ENCODE measurements at regions not wholly inside any gene's neighbourhood (a gene's known extent, or its start where the extent isn't known, plus 50 kb on each side); places are given as distances from the start of the nearest gene placed in this dataset.

DNA sequence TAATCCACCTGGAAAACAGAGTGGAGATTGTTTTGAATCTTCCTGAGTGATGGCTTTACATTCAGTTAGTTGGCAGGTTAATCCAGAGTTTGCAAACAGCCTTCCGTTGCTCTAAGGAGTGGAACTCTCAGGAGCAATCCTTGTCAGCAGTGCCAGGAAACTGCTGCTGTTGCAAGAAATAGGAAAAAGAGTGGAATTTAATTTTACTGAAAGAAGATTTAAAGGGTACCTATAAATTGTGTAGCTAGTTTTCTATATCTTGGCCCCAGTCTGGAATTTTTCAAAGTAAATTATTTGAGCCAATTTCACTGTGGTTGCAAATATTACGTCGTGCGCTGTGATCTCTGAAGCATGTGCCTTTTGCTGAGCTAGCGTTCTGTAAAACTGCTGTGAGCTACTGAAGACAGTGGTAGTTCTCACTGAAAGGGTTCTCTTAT, 55.5 kb upstream of the SLC5A12 start:
- ATAC-seq (peak; percentile 83), DNase-seq (ENCODE audit: low spot score) (no peak)
- intact Hi-C loops (cut with DNase I) = no loop called here

- ATAC-seq (peak; percentile 40), DNase-seq (ENCODE audit: low spot score) (no peak)
- intact Hi-C loops (cut with DNase I) = no loop called here
These were observed 56.3 kb upstream of the SLC5A12 start for GRCh38 chr11:26778000-26778757.

GRCh38 chr11:26779074-26779865, 57.4 kb upstream of the SLC5A12 start:
- DNase-seq (ENCODE audit: low spot score) (no peak), ATAC-seq (no peak)
- intact Hi-C loops (cut with DNase I) = no loop called here

DNA sequence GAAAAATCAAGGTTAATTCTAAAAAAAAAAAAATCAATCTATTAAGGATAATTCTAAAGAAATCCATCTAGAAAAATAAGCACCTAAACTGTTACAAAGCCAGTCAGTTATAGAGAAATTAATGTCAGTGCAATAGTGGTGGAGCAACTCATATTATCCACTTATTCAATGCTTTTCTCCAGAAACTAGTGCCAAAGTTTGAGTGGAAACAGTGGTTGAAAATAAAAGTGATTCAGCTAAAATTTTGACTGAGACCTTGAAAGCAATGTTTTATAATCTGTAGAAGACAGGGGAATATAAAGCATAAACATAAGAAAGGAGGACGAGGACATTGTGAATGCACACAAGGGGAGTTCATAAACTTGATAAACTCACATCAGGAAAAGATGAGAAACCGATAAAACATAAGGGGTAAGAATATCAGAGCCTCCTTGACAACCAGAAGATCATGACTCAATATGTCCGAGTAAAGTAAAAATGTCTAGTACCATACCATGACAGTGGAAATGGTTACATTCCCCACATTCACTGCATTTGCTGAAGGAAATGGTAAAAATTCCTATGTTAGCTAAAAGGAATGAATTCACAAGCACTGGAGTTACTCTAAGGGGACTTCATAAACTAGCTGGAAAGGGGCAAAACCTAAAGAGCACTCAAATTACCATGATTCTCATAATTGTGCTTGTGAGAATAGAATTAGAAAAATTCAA, 58.7 kb upstream of the SLC5A12 start:
- ATAC-seq (no peak), DNase-seq (ENCODE audit: low spot score) (no peak)
- intact Hi-C loops (cut with DNase I) = no loop called here

DNA sequence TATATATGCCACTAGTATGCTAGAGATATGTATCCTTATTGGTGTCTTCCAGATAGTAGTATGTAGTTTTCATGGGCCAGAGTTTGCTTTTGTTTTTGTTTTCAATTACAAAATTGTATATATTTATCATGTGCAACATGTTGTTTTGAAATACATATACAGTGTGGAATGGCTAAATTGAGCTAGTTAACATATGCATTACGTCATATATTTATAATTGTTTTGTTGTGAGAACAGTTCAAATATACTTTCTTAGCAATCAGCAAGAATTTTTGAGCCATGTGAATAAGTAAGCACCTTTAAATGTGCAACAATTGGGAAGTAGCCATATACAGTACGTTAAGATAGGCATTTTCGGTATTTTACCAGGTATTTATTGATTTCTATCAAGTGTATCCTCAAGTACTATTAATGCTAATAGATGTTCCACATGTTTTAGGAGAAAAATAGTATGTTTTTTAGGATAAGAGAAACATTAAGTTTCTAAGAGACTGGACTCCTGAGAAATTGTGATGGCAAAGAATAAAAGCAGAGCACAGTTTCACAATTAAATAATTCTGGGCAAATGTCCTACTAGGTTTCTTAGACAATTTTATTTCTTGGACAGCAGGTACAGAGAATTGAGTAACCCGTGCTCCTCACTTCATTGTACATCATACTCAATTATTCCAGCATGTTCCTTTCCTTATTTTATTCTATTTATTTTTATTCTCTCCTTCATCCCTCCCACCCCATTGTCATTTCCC, 60.5 kb upstream of the SLC5A12 start:
- no peak for DNase-seq (ENCODE audit: low spot score)
- ATAC-seq = no peak

DNA sequence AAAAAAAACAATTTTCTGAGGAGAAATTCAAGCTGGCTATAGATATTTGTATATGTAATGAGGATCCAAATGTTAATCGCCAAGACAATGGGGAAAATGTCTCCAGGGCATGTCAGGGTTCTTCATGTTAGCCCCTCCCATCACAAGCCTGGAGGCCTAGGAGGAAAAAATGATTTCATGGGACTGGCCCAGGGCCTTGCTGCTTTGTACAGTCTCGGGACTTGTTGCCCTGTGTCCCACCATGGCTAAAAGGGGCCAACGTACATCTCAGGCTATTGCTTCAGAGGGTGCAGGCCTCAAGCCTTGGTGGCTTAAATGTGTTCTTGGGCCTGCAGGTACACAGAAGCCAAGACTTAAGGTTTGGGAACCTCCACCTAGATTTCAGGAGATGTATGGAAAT, 62.1 kb upstream of the SLC5A12 start:
- ATAC-seq = no peak
- intact Hi-C loops (cut with DNase I) = no loop called here
- DNase-seq (ENCODE audit: low spot score) = no peak

More for the DNA sequence above, 60.5 kb upstream of the SLC5A12 start:
- intact Hi-C loops (cut with DNase I) = no loop called here

DNA sequence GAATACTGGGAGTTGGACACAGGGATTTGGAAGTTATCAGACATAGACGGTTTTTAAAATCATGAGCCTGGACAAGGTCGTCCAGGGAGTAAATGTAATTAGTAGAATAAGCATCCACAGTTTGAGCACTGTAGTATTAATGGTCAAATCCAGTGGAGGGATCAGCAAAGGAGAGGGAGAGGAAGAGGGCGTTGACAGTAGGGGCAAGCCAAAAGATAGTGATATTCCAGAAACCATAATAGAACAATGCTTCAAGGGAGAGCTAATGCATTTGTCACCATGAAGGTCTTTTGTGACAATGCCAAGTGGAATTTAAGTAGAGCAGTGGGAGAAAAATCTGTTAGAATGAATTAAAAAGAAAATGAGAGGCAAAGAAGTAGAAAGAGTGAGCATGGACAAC, 68.9 kb upstream of the SLC5A12 start:
- no peak for DNase-seq (ENCODE audit: low spot score)
- intact Hi-C loops (cut with DNase I) = no loop called here
- no peak for ATAC-seq

DNA sequence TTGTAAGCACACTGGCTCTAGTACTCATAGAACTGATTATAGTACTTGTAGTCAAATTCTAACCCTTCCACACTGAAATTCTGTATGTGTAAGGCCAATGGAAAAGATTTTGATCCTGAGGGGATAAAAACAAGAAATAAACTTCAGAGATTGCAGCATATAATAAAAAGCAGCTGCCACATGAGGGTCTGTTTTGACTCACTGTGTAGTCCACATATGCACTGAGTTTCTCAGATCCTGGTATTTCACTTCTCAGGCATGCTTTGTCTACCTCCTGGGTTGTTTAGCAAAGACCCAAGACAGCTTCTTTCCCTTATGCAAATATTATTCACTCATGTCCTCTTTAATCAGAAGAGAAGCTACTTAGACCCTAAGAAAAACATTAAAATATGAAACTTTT, 71.1 kb upstream of the SLC5A12 start:
- intact Hi-C loops (cut with DNase I) = no loop called here
- ATAC-seq = no peak

DNA sequence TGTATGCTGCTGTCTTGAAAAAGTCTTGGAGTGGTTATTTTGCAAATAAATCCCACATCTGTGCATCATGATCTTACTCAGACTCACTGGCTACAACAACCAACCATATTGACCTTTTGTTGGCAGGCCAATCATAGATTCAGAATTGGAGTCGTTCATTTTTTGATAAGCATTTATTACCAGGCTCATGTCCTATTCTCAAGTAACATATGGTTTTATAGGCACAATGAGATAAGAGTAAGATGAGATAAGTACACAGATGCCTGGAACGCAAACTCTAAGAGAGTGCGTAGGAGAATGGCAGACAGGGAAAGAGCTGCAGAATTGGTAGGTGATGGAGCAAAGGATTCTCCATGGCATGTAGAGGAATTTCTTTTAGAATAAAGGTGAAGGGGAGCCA, 71.6 kb upstream of the SLC5A12 start:
- no peak for DNase-seq (ENCODE audit: low spot score)
- no peak for ATAC-seq

More for the DNA sequence above, 71.1 kb upstream of the SLC5A12 start:
- DNase-seq (ENCODE audit: low spot score) = no peak

GRCh38 chr11:26801601-26802000, 79.7 kb upstream of the SLC5A12 start:
- no peak for ATAC-seq
- DNase-seq (ENCODE audit: low spot score) = no peak
- intact Hi-C loops (cut with DNase I) = no loop called here

More for the DNA sequence above, 71.6 kb upstream of the SLC5A12 start:
- intact Hi-C loops (cut with DNase I) = no loop called here

GRCh38 chr11:26805001-26805400, 83.1 kb upstream of the SLC5A12 start:
- no peak for ATAC-seq

DNA sequence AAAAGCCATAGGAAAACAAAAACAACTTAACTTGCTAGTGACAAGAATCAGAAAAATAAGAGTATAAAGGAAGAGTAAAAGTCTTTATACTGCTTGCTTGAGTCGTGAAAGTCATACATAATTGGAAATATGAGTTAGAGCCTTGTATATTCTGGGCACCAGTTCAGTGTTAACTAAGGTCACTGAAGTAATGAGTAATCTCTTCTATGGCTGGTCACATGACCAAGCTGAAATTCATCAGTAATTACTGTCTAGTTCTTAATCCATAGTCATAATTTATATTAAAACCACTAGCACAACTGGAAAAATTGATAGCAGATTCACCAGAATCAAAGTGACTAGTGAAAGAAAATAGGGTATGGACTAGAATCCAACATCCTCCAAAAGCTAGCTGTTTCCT, 84.4 kb upstream of the SLC5A12 start:
- DNase-seq (ENCODE audit: low spot score) = no peak
- intact Hi-C loops (cut with DNase I) = no loop called here
- no peak for ATAC-seq

More at GRCh38 chr11:26805001-26805400, 83.1 kb upstream of the SLC5A12 start:
- intact Hi-C loops (cut with DNase I) = no loop called here
- DNase-seq (ENCODE audit: low spot score) = no peak

GRCh38 chr11:26820739-26821138, 98.9 kb upstream of the SLC5A12 start:
- ATAC-seq (peak; percentile 90), DNase-seq (ENCODE audit: low spot score) (no peak)
- intact Hi-C loops (cut with DNase I) = no loop called here

GRCh38 chr11:26823963-26824362, 102.1 kb upstream of the SLC5A12 start:
- DNase-seq (ENCODE audit: low spot score) (no peak), ATAC-seq (no peak)
- intact Hi-C loops (cut with DNase I) = no loop called here

- intact Hi-C loops (cut with DNase I) = no loop called here
- ATAC-seq (no peak), DNase-seq (ENCODE audit: low spot score) (no peak)
These were observed 105.8 kb upstream of the SLC5A12 start for GRCh38 chr11:26827567-26828081.

- intact Hi-C loops (cut with DNase I) = no loop called here
- ATAC-seq (no peak), DNase-seq (ENCODE audit: low spot score) (no peak)
These were observed 106.4 kb upstream of the SLC5A12 start for GRCh38 chr11:26828288-26828687.

DNA sequence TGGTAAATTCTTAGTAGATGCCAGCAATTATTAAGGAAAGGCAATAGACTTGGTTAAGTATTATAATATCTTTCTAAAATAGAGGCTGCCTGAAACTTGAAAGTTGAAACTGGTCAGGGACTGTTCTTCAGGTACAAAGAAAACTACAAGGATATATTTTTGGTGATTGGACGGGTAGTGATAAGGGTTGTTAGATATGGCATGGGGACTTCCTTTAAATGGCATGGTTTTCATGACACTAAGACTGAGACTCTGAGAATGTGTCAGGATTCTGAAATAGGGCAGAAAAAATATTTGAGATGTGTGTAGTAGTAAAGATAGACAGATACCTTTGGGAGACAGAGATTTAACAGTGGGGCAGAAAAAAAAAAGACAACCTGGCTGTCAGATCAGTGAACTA, 108.4 kb upstream of the SLC5A12 start:
- intact Hi-C loops (cut with DNase I) = no loop called here
- DNase-seq (ENCODE audit: low spot score) = no peak
- no peak for ATAC-seq

DNA sequence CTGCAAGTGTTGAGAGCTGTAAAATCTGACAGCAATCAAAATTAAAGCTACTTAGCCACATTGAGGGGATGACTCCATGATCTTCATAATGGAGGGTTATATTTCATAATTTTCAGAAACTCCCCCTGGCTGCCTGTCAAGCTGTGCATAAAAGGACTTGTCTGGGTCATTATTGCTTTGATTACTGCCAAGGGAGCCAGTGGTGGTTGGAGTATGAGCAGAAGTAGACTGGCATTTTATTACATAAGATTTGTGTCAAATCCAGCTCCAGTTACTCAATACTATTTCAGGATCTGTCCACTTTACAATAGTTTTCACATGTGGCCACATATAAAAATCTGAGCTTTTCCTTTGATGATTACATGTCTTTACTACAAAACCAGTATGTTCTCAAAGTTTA, 108.9 kb upstream of the SLC5A12 start:
- intact Hi-C loops (cut with DNase I) = no loop called here
- peak; percentile 77 for ATAC-seq
- no peak for DNase-seq (ENCODE audit: low spot score)

DNA sequence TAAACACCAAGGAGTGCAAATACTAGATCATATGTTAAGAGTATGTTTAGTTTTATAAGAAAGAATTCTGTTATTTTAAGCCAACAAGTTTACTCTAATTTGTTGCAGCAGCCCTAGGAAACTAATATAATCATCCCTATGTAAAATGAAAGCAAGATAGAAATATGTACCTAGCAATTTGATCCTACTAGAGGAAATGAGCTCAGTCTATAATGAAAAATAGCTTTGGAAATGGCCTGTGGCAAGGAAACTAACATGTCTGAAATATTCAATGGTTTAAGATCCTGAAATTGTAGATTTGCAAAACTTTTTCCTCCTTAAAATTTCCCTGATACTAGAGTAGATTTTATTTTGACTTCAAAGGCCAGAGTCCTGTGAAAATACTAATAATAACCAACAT, 112.7 kb upstream of the SLC5A12 start:
- intact Hi-C loops (cut with DNase I) = no loop called here

More for the DNA sequence above, 112.7 kb upstream of the SLC5A12 start:
- no peak for ATAC-seq
- no peak for DNase-seq (ENCODE audit: low spot score)

Data from sciatic nerve (tissue), 2 donors.